A549 (cell line): ENCODE measurements at regions not wholly inside any gene's neighbourhood (a gene's known extent, or its start where the extent isn't known, plus 50 kb on each side); places are given as distances from the start of the nearest gene placed in this dataset.

Experiments
- ATAC-seq, 2 experiments: fragments of 200-7000 bp in 1 of 2; fragments of >200 bp in 1 of 2; cut with Nextera tagmentation in 1 of 2; cut with Tn5 transposase in 1 of 2; 3 replicates each; pipeline versions ENCODE4 v1.8.0 to v1.9.1; 2018 to 2020; ENCODE audit warnings: mild to moderate bottlenecking in 1 of 2, moderate library complexity in 1 of 2
- CTCF ChIA-PET: fragments of 300-600 bp; sonication (Branson Sonifier 250); formaldehyde crosslinking; extraction: SDS; loops from one replicate; lab custom pipeline; 2021; ENCODE audit warnings: antibody characterized with exemption, inconsistent platforms; lab: Yijun Ruan, JAX
- POLR2A ChIA-PET: fragments of 350-600 bp; formaldehyde crosslinking; extraction: SDS; loops from one replicate; lab custom pipeline; 2021; ENCODE audit warnings: antibody characterized with exemption, inconsistent platforms; lab: Yijun Ruan, JAX
- DNase-seq, 2 experiments: peaks; one replicate each; pipeline versions ENCODE4 v3.0.0 to v3.0.0-alpha.2; 2011 to 2016; ENCODE audit warnings: low read depth in 1 of 2, low spot score in 1 of 2
- FAIRE-seq: peaks from 2 replicates; lab custom pipeline; 2011; peaks lifted over from hg19 to GRCh38; lab: Jason Lieb, UNC
- H3K27ac ChIP-seq, 2 experiments: fragments of >200 bp; sonication (Bioruptor Twin); formaldehyde crosslinking; 3 replicates each; pipeline ENCODE4 v1.5.1; 2016 to 2017
- H3K4me1 ChIP-seq: fragments of >200 bp; sonication (Bioruptor Twin); formaldehyde crosslinking; 3 replicates; pipeline ENCODE4 v1.6.1; 2016
- H3K4me2 ChIP-seq: fragments of >200 bp; sonication (Bioruptor Twin); formaldehyde crosslinking; 3 replicates; pipeline ENCODE4 v1.6.1; 2016
- H3K4me3 ChIP-seq: fragments of >200 bp; sonication (Bioruptor Twin); formaldehyde crosslinking; 3 replicates; pipeline ENCODE4 v1.5.1; 2016
- H3K9me3 ChIP-seq: fragments of >200 bp; sonication (Bioruptor Twin); formaldehyde crosslinking; 3 replicates; pipeline ENCODE4 v1.6.1; 2016
- BHLHE40 ChIP-seq: IDR thresholded peaks from 2 replicates; pipeline ENCODE4 v1.6.1; 2012; ENCODE audit warnings: low read depth, low read length, inconsistent platforms
- EHMT2 ChIP-seq: fragments of 200-600 bp; sonication (generic); IDR thresholded peaks from 2 replicates; pipeline ENCODE4 v1.6.1; 2016; ENCODE audit warnings: antibody characterized with exemption, low read depth, mild to moderate bottlenecking, moderate library complexity
- ESRRA ChIP-seq: fragments of 150-350 bp; IDR thresholded peaks from 2 replicates; pipeline ENCODE4 v1.6.1; 2014; ENCODE audit warnings: mild to moderate bottlenecking, low read length, borderline replicate concordance
- FOSB ChIP-seq: fragments of 250-450 bp; sonication (Bioruptor Pico); IDR thresholded peaks from 2 replicates; pipeline ENCODE4 v1.5.0; 2020; ENCODE audit warnings: mild to moderate bottlenecking, moderate library complexity
- JUNB ChIP-seq: fragments of >200 bp; sonication (Bioruptor Twin); formaldehyde crosslinking; IDR thresholded peaks from 2 replicates; pipeline ENCODE4 v1.6.1; 2016
- KDM5A ChIP-seq: fragments of 200-600 bp; sonication (generic); IDR thresholded peaks from 2 replicates; pipeline ENCODE4 v1.6.1; 2016; ENCODE audit warnings: antibody characterized with exemption, mild to moderate bottlenecking
- MAX ChIP-seq: IDR thresholded peaks from 2 replicates; pipeline ENCODE4 v1.6.1; 2012
- PHF8 ChIP-seq: fragments of 200-600 bp; sonication (generic); IDR thresholded peaks from 2 replicates; pipeline ENCODE4 v1.6.1; 2016; ENCODE audit warnings: low read depth, mild to moderate bottlenecking, antibody characterized with exemption, moderate library complexity, borderline replicate concordance
- POLR2A ChIP-seq: IDR thresholded peaks from 2 replicates; pipeline ENCODE4 v1.6.1; 2012; ENCODE audit warnings: mild to moderate bottlenecking, low read length
- RFX5 ChIP-seq: fragments of 450-650 bp; IDR thresholded peaks from 2 replicates; pipeline ENCODE4 v1.7.1; 2014; ENCODE audit warnings: antibody characterized with exemption, mild to moderate bottlenecking, moderate library complexity
- RNF2 ChIP-seq: fragments of 200-600 bp; sonication (generic); IDR thresholded peaks from 2 replicates; pipeline ENCODE4 v1.6.1; 2016; ENCODE audit warnings: low read depth, mild to moderate bottlenecking, antibody characterized with exemption, moderate library complexity, borderline replicate concordance
- TFCP2L1 ChIP-seq: fragments of 250-450 bp; sonication (Bioruptor Pico); IDR thresholded peaks from 2 replicates; pipeline ENCODE4 v1.5.0; 2021; ENCODE audit warnings: mild to moderate bottlenecking
- ZNF302 ChIP-seq: fragments of 250-450 bp; sonication (Bioruptor Pico); IDR thresholded peaks from 2 replicates; pipeline ENCODE4 v1.9.0; 2021; ENCODE audit warnings: inconsistent platforms, mild to moderate bottlenecking, moderate library complexity
- ZSCAN20 ChIP-seq: fragments of 250-450 bp; sonication (Bioruptor Pico); IDR thresholded peaks from 2 replicates; pipeline ENCODE4 v1.8.0; 2022; ENCODE audit warnings: mild to moderate bottlenecking, moderate library complexity
- WGBS: methylation state at CpG from one replicate; pipeline ENCODE4 v1.1.6; 2017; ENCODE audit errors: missing lambda C conversion rate; 5-methylcytosine and 5-hydroxymethylcytosine counted together
- TF ChIP-seq, protein P1 (sequence below): fragments of 450-650 bp; IDR thresholded peaks from 2 replicates; pipeline ENCODE4 v1.6.1; 2014; ENCODE audit warnings: antibody characterized with exemption
- TF ChIP-seq, protein P2 (sequence below): IDR thresholded peaks from 2 replicates; pipeline ENCODE4 v1.6.1; 2012
- TF ChIP-seq, protein P3 (sequence below): IDR thresholded peaks from 2 replicates; pipeline ENCODE4 v1.6.1; 2012; ENCODE audit warnings: low read depth, borderline replicate concordance
- TF ChIP-seq, protein P4 (sequence below): fragments of 200-600 bp; sonication (generic); IDR thresholded peaks from 2 replicates; pipeline ENCODE4 v1.6.1; 2016; ENCODE audit warnings: antibody characterized with exemption, mild to moderate bottlenecking, moderate library complexity
- TF ChIP-seq, protein P5 (sequence below): fragments of >200 bp; sonication (Bioruptor Twin); formaldehyde crosslinking; IDR thresholded peaks from 3 replicates; pipeline ENCODE4 v1.6.1; 2016

- under 1% methylated on average over 3 of the region's 3 CpGs for WGBS
- Histone ChIP-seq H3K4me2 (no peak overlapping the region), H3K4me1 (no peaks in the 10 kb centered on the region), H3K9me3 (no peaks in the 10 kb centered on the region), H3K27ac (no peak overlapping the region), H3K4me3 (no peak overlapping the region)
- no peak for FAIRE-seq
- TF ChIP-seq, protein P1, sequence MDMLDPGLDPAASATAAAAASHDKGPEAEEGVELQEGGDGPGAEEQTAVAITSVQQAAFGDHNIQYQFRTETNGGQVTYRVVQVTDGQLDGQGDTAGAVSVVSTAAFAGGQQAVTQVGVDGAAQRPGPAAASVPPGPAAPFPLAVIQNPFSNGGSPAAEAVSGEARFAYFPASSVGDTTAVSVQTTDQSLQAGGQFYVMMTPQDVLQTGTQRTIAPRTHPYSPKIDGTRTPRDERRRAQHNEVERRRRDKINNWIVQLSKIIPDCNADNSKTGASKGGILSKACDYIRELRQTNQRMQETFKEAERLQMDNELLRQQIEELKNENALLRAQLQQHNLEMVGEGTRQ = no peak
- TF ChIP-seq BHLHE40 = no peak
- no peak for TF ChIP-seq KDM5A
- TF ChIP-seq ESRRA = no peak
- no peak for TF ChIP-seq ZSCAN20 (CRISPR knock-in tag)
- TF ChIP-seq POLR2A = no peak
- TF ChIP-seq JUNB = no peak
- TF ChIP-seq PHF8 = no peak
- no peak for TF ChIP-seq ZNF302 (CRISPR knock-in tag)
- no peak for TF ChIP-seq RNF2
- TF ChIP-seq FOSB = no peak
- TF ChIP-seq, protein P2, sequence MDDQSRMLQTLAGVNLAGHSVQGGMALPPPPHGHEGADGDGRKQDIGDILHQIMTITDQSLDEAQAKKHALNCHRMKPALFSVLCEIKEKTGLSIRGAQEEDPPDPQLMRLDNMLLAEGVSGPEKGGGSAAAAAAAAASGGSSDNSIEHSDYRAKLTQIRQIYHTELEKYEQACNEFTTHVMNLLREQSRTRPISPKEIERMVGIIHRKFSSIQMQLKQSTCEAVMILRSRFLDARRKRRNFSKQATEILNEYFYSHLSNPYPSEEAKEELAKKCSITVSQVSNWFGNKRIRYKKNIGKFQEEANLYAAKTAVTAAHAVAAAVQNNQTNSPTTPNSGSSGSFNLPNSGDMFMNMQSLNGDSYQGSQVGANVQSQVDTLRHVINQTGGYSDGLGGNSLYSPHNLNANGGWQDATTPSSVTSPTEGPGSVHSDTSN = no peak
- no peak for TF ChIP-seq RFX5
- TF ChIP-seq EHMT2 = no peak
- TF ChIP-seq, protein P3, sequence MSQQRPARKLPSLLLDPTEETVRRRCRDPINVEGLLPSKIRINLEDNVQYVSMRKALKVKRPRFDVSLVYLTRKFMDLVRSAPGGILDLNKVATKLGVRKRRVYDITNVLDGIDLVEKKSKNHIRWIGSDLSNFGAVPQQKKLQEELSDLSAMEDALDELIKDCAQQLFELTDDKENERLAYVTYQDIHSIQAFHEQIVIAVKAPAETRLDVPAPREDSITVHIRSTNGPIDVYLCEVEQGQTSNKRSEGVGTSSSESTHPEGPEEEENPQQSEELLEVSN = no peak
- ChIA-PET POLR2A (no interaction called here), CTCF (no interaction called here)
- ATAC-seq = no peak
- DNase-seq = no peak
These were observed 166.8 kb downstream of the IRX2 start for GRCh38 chr5:2584579-2585269.

- FAIRE-seq (no peak), ATAC-seq (no peak), DNase-seq (no peak)
- POLR2A ChIA-PET = no interaction called here
- H3K4me3 ChIP-seq = no peak overlapping the region
- H3K9me3 ChIP-seq = no peaks in the 10 kb centered on the region
- TF ChIP-seq RNF2 = no peak
- TF ChIP-seq, protein P4, sequence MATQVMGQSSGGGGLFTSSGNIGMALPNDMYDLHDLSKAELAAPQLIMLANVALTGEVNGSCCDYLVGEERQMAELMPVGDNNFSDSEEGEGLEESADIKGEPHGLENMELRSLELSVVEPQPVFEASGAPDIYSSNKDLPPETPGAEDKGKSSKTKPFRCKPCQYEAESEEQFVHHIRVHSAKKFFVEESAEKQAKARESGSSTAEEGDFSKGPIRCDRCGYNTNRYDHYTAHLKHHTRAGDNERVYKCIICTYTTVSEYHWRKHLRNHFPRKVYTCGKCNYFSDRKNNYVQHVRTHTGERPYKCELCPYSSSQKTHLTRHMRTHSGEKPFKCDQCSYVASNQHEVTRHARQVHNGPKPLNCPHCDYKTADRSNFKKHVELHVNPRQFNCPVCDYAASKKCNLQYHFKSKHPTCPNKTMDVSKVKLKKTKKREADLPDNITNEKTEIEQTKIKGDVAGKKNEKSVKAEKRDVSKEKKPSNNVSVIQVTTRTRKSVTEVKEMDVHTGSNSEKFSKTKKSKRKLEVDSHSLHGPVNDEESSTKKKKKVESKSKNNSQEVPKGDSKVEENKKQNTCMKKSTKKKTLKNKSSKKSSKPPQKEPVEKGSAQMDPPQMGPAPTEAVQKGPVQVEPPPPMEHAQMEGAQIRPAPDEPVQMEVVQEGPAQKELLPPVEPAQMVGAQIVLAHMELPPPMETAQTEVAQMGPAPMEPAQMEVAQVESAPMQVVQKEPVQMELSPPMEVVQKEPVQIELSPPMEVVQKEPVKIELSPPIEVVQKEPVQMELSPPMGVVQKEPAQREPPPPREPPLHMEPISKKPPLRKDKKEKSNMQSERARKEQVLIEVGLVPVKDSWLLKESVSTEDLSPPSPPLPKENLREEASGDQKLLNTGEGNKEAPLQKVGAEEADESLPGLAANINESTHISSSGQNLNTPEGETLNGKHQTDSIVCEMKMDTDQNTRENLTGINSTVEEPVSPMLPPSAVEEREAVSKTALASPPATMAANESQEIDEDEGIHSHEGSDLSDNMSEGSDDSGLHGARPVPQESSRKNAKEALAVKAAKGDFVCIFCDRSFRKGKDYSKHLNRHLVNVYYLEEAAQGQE = no peak
- no peak for TF ChIP-seq TFCP2L1
- TF ChIP-seq MAX = no peak
- TF ChIP-seq, protein P5, sequence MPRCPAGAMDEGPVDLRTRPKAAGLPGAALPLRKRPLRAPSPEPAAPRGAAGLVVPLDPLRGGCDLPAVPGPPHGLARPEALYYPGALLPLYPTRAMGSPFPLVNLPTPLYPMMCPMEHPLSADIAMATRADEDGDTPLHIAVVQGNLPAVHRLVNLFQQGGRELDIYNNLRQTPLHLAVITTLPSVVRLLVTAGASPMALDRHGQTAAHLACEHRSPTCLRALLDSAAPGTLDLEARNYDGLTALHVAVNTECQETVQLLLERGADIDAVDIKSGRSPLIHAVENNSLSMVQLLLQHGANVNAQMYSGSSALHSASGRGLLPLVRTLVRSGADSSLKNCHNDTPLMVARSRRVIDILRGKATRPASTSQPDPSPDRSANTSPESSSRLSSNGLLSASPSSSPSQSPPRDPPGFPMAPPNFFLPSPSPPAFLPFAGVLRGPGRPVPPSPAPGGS = no peak
- CTCF ChIA-PET = no interaction called here
- H3K27ac ChIP-seq = no peak overlapping the region
- 14% methylated on average over 4 of the region's 4 CpGs for WGBS
- no peak overlapping the region for H3K4me2 ChIP-seq
- H3K4me1 ChIP-seq = no peaks in the 10 kb centered on the region
These were observed 169.0 kb downstream of the IRX2 start for GRCh38 chr5:2582507-2582906.
